Neural progenitor cell (in vitro differentiated cells): ENCODE measurements at regions not wholly inside any gene's neighbourhood (a gene's known extent, or its start where the extent isn't known, plus 50 kb on each side); places are given as distances from the start of the nearest gene placed in this dataset.

ENCODE experiments used
- DNase-seq: peaks from one replicate; pipeline ENCODE4 v3.0.0-alpha.2; 2016; ENCODE audit warnings: low spot score
- H2AFZ ChIP-seq: fragments of 200-600 bp; sonication (generic); replicated peaks from 2 replicates; pipeline ENCODE4 v1.6.1; 2016; ENCODE audit warnings: antibody characterized with exemption
- H3F3A ChIP-seq: fragments of 200-600 bp; sonication (generic); 2 replicates; pipeline ENCODE4 v1.6.1; 2016; ENCODE audit warnings: antibody characterized with exemption, low read depth
- H3K27ac ChIP-seq: fragments of 200-600 bp; sonication (generic); 2 replicates; pipeline ENCODE4 v1.5.1; 2016; ENCODE audit warnings: mild to moderate bottlenecking
- H3K27me3 ChIP-seq: fragments of 200-600 bp; sonication (generic); 2 replicates; pipeline ENCODE4 v1.6.1; 2016; ENCODE audit warnings: mild to moderate bottlenecking, moderate library complexity
- H3K36me3 ChIP-seq: fragments of 200-600 bp; sonication (generic); 2 replicates; pipeline ENCODE4 v1.5.1; 2016
- H3K4me1 ChIP-seq: fragments of 200-600 bp; sonication (generic); 2 replicates; pipeline ENCODE4 v1.6.1; 2016; ENCODE audit warnings: mixed run types
- H3K4me2 ChIP-seq: fragments of 200-600 bp; sonication (generic); 2 replicates; pipeline ENCODE4 v1.6.1; 2016
- H3K4me3 ChIP-seq: fragments of 200-600 bp; sonication (generic); 2 replicates; pipeline ENCODE4 v1.5.1; 2016
- H3K79me2 ChIP-seq: fragments of 200-600 bp; sonication (generic); 2 replicates; pipeline ENCODE4 v1.6.1; 2016; ENCODE audit warnings: low read depth
- H3K9ac ChIP-seq: fragments of 200-600 bp; sonication (generic); 2 replicates; pipeline ENCODE4 v1.6.1; 2016
- H3K9me3 ChIP-seq: fragments of 200-600 bp; sonication (generic); 2 replicates; pipeline ENCODE4 v1.5.1; 2016; ENCODE audit warnings: low read depth
- H4K20me1 ChIP-seq: fragments of 200-600 bp; sonication (generic); 2 replicates; pipeline ENCODE4 v1.6.1; 2016; ENCODE audit warnings: low read depth
- H3K27ac Mint-ChIP-seq: 3 replicates; pipeline ENCODE4 v1.8.0; 2021; ENCODE audit warnings: mixed read lengths
- H3K27me3 Mint-ChIP-seq: 2 replicates; pipeline ENCODE4 v1.8.0; 2022; ENCODE audit warnings: low read depth, mild to moderate bottlenecking, inconsistent platforms, moderate library complexity, mixed read lengths; ENCODE audit not compliant: insufficient read depth
- H3K36me3 Mint-ChIP-seq: 3 replicates; pipeline ENCODE4 v1.8.0; 2021; ENCODE audit warnings: mixed read lengths
- H3K4me1 Mint-ChIP-seq: 3 replicates; pipeline ENCODE4 v1.8.0; 2021; ENCODE audit warnings: mixed read lengths
- H3K4me3 Mint-ChIP-seq: 3 replicates; pipeline ENCODE4 v1.8.0; 2021; ENCODE audit warnings: mild to moderate bottlenecking, moderate library complexity, mixed read lengths
- H3K9me3 Mint-ChIP-seq: 3 replicates; pipeline ENCODE4 v1.8.0; 2020; ENCODE audit warnings: mixed read lengths
- EZH2 ChIP-seq: fragments of 200-600 bp; sonication (generic); IDR thresholded peaks from 2 replicates; pipeline ENCODE4 v1.6.1; 2017; ENCODE audit warnings: antibody characterized with exemption, mild to moderate bottlenecking, moderate library complexity
- EZH2phosphoT487 ChIP-seq: fragments of 200-600 bp; sonication (generic); IDR thresholded peaks from 2 replicates; pipeline ENCODE4 v1.6.1; 2017; ENCODE audit warnings: antibody characterized with exemption
- TF ChIP-seq, protein P1 (sequence below): fragments of 200-600 bp; sonication (generic); IDR thresholded peaks from 2 replicates; pipeline ENCODE4 v1.5.1; 2017; ENCODE audit warnings: antibody characterized with exemption, mild to moderate bottlenecking

DNA sequence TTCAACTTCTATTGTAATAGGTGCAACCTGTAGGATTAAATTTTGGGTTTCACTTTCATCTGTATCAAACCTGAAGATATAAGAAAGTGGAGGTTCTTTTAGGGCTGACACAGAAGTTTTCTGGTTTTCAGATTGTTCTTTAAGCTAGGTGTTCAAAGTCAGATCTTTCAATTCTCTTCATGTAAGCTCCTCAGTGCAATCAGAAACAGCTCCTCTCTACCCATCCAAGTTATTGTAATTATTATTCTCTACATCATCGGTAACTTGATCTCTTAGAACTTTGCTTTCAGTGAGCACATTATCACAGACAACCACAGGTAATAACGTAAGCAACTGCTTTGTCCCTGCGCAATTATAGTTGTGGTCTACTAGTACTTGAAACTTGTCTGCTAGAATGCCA is 179.4 kb downstream of the MYCN start:
- no peak overlapping the region for H3K4me3 ChIP-seq
- peaks cover 12% of the 10 kb centered on the region for H3F3A ChIP-seq
- H3K79me2 ChIP-seq = no peaks in the 10 kb centered on the region
- no peak for TF ChIP-seq EZH2
- TF ChIP-seq EZH2phosphoT487 = no peak
- TF ChIP-seq, protein P1, sequence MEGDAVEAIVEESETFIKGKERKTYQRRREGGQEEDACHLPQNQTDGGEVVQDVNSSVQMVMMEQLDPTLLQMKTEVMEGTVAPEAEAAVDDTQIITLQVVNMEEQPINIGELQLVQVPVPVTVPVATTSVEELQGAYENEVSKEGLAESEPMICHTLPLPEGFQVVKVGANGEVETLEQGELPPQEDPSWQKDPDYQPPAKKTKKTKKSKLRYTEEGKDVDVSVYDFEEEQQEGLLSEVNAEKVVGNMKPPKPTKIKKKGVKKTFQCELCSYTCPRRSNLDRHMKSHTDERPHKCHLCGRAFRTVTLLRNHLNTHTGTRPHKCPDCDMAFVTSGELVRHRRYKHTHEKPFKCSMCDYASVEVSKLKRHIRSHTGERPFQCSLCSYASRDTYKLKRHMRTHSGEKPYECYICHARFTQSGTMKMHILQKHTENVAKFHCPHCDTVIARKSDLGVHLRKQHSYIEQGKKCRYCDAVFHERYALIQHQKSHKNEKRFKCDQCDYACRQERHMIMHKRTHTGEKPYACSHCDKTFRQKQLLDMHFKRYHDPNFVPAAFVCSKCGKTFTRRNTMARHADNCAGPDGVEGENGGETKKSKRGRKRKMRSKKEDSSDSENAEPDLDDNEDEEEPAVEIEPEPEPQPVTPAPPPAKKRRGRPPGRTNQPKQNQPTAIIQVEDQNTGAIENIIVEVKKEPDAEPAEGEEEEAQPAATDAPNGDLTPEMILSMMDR = no peak
- no peaks in the 10 kb centered on the region for H3K36me3 Mint-ChIP-seq
- H3K27ac ChIP-seq = no peak overlapping the region
- H3K9ac ChIP-seq = no peak overlapping the region
- peaks cover 25% of the 10 kb centered on the region for H3K4me1 ChIP-seq
- no peak overlapping the region for H3K4me3 Mint-ChIP-seq
- H3K27me3 ChIP-seq = no peaks in the 10 kb centered on the region
- H3K4me2 ChIP-seq = no peak overlapping the region
- H3K9me3 ChIP-seq = no peaks in the 10 kb centered on the region
- H4K20me1 ChIP-seq = no peaks in the 10 kb centered on the region
- peaks cover 11% of the 10 kb centered on the region for H3K9me3 Mint-ChIP-seq
- H3K27ac Mint-ChIP-seq = no peak overlapping the region
- no peaks in the 10 kb centered on the region for H3K36me3 ChIP-seq
- peaks cover 37% of the 10 kb centered on the region for H3K4me1 Mint-ChIP-seq
- H3K27me3 Mint-ChIP-seq = peaks cover 2% of the 10 kb centered on the region
- H2AFZ ChIP-seq = no peak overlapping the region
- DNase-seq = no peak

DNA sequence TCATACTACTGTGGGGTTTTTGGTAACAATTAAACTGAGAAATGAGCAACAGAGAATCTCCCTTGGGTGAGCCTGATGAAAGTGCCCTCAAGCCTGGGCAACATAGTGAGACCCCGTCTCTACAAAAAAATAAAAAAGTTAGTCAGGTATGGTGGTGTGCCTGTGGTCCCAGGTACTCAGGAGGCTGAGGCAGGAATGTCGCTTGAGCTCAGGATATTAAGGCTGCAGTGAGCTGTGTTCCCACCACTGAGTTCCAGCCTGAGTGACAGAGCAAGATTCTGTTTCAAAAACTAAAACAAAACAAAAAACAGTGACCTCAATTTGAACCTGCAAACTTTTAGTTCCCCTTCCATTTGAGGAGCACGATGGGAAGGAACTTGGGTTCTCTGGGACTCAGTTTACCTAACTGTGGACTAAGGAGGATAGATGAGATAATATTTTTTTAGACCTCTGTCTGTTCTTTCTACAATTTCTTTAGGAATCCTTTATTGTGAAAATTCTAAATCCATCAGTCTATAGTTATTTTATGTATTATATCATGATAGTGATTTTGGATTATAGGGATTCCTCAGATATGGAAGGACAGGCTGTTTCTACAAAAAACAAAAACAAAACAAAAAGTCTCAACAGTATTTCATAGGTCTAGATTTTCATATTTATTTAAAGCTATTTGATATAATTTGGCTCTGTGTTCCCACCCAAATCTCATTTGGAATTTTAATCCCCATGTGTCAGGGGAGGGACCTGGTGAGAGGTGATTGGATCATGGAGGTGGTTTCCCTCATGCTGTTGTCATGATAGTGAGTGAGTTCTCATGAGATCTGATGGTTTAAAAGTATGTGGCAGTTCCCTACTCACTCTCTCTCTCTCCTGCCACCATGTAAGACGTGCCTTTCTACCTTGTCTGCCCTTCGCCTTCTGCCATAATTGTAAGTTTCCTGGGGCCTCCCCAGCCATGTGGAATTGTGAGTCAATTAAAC is 178.6 kb downstream of the MYCN start:
- no peak overlapping the region for H3K4me3 ChIP-seq
- H3K4me1 ChIP-seq = peaks cover 27% of the 10 kb centered on the region
- H3K27me3 ChIP-seq = no peaks in the 10 kb centered on the region
- Mint-ChIP-seq H3K4me3 (no peak overlapping the region), H3K4me1 (peaks cover 38% of the 10 kb centered on the region), H3K9me3 (peaks cover 11% of the 10 kb centered on the region), H3K36me3 (no peaks in the 10 kb centered on the region), H3K27me3 (peaks cover 4% of the 10 kb centered on the region), H3K27ac (no peak overlapping the region)
- H2AFZ ChIP-seq = no peak overlapping the region
- H3F3A ChIP-seq = peaks cover 12% of the 10 kb centered on the region
- H4K20me1 ChIP-seq = no peaks in the 10 kb centered on the region
- H3K9ac ChIP-seq = no peak overlapping the region
- no peak for DNase-seq
- H3K9me3 ChIP-seq = no peaks in the 10 kb centered on the region
- no peaks in the 10 kb centered on the region for H3K79me2 ChIP-seq
- H3K27ac ChIP-seq = no peak overlapping the region
- H3K36me3 ChIP-seq = no peaks in the 10 kb centered on the region
- TF ChIP-seq EZH2phosphoT487 = no peak
- TF ChIP-seq, protein P1 = no peak
- TF ChIP-seq EZH2 = no peak
- no peak overlapping the region for H3K4me2 ChIP-seq

DNA sequence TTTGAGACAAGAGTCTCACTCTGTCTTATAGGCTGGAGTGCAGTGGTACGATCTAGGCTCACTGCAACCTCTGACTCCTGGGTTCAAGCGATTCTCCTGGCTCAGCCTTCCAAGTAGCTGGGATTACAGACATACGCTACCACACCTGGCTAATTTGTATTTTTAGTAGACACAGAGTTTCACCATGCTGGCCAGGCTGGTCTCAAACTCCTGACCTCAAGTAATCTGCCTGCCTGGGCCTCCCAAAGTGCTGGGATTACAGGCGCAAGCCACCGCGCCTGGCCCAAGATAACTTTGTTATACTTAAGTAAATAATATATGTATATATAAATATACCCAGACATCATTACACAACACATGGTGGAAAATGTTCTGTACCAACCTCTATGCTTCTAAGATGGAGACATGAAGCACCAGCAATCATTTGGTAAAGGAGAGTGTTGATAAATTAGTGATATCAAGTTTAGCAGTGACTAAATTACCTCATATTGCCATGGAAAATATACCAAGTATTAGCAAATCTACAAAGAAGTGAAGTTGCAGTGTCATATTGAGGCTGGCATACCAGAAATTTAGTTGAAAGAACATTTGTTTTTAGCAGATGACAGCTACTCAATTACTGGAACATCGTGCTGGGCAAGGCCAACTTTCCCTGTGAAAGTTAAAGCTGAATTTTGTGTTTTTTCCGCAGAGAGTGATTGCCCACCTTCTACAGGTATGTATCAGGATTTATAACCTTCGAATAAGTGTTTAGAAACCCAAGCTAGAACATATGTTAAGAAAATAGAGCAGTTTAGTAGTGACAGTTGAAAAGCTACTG is 177.7 kb downstream of the MYCN start:
- no peak for DNase-seq
- no peak for TF ChIP-seq EZH2
- TF ChIP-seq, protein P1 = no peak
- no peak for TF ChIP-seq EZH2phosphoT487
- H3K4me3 Mint-ChIP-seq = no peak overlapping the region
- Histone ChIP-seq H2AFZ (no peak overlapping the region), H3K4me2 (no peak overlapping the region), H3K27me3 (no peaks in the 10 kb centered on the region), H3K4me3 (no peak overlapping the region), H3K79me2 (no peaks in the 10 kb centered on the region), H3K27ac (no peak overlapping the region), H3K4me1 (peaks cover 27% of the 10 kb centered on the region), H3K36me3 (no peaks in the 10 kb centered on the region), H3F3A (peaks cover 12% of the 10 kb centered on the region), H3K9me3 (no peaks in the 10 kb centered on the region), H4K20me1 (no peaks in the 10 kb centered on the region), H3K9ac (no peak overlapping the region)
- no peak overlapping the region for H3K27ac Mint-ChIP-seq
- H3K27me3 Mint-ChIP-seq = peaks cover 4% of the 10 kb centered on the region
- peaks cover 11% of the 10 kb centered on the region for H3K9me3 Mint-ChIP-seq
- no peaks in the 10 kb centered on the region for H3K36me3 Mint-ChIP-seq
- peaks cover 34% of the 10 kb centered on the region for H3K4me1 Mint-ChIP-seq
